Fibroblast of skin of right quadriceps (primary cell): ENCODE measurements at regions not wholly inside any gene's neighbourhood (a gene's known extent, or its start where the extent isn't known, plus 50 kb on each side); places are given as distances from the start of the nearest gene placed in this dataset.
"Not testable (repeated sequence)": the region's sequence is repeated elsewhere in the genome, so short reads cannot be mapped to it uniquely, and the experiment has no call there.

Experiments
- DNase-seq: peaks from one replicate; pipeline ENCODE4 v3.0.0-alpha.2; 2013

- no peak for DNase-seq
Measured at GRCh38 chr20:19835533-19836222, 77.6 kb downstream of the RIN2 start.

DNA sequence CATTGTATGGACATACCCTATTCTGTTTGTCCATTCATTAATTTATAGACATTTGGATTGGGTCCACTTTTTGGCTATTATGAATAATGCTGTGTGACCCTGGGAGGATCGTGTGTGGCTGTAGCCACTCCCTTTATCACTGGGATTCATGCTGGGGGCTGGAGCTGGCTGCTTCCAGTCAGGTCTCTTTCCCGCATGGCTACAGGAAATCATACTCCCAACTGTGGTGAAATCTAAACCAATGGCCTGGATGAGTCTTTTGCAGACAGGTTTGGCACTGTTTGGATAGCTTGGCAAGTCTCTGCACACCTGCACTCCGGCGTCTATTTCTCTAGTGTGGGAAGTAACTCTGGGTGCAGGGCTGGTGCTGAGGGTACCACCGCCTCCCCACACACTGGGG, 80.4 kb downstream of the RIN2 start:
- DNase-seq, result no peak

GRCh38 chr20:19839053-19839452, 81.0 kb downstream of the RIN2 start:
- DNase-seq, result no peak

DNA sequence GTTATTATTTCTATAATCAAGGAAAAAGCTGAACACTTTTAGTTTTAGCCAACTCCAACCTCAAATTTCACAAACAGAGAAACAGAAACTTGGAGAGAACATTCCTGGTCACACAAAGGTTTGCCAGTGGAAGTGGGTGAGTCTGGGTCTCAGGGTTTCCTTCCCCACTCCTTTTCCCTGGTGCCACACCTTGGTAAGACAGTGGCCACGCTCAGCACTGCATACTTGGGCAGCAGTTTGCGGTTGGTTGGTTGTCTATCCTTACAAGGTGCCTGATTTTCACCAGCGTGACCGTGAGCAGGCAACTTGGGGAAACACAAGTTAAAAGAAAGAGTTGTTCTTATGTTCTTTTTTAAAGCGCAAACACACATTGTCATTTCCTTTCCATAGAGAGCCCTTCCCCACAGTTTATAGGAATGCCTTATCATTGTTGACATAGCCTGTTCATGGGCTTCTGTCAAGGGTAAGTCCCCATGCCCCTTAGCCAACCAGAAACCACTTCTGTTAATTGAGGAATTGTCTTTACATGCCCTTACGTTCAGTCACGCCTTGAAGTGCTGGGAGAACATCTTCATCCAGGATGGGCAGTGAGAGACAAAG, 82.2 kb downstream of the RIN2 start:
- no peak for DNase-seq

GRCh38 chr20:19841740-19842139, 83.7 kb downstream of the RIN2 start:
- no peak for DNase-seq

DNA sequence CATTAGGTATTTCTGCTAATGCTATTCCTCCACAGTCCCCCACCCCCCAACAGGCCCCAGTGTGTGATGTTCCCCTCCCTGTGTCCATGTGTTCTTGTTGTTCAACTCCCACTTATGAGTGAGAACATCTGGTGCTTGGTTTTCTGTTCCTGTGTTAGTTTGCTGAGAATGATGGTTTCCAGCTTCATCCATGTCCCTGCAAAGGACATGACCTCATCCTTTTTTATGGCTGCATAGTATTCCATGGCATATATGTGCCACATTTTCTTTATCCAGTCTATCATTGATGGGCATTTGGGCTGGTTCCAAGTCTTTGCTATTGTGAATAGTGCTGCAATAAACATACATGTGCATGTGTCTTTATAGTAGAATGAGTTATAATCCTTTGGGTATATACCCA, 86.8 kb downstream of the RIN2 start:
- DNase-seq, result not testable (repeated sequence)

- no peak for DNase-seq
Measured at GRCh38 chr20:19847383-19847782, 89.3 kb downstream of the RIN2 start.

DNA sequence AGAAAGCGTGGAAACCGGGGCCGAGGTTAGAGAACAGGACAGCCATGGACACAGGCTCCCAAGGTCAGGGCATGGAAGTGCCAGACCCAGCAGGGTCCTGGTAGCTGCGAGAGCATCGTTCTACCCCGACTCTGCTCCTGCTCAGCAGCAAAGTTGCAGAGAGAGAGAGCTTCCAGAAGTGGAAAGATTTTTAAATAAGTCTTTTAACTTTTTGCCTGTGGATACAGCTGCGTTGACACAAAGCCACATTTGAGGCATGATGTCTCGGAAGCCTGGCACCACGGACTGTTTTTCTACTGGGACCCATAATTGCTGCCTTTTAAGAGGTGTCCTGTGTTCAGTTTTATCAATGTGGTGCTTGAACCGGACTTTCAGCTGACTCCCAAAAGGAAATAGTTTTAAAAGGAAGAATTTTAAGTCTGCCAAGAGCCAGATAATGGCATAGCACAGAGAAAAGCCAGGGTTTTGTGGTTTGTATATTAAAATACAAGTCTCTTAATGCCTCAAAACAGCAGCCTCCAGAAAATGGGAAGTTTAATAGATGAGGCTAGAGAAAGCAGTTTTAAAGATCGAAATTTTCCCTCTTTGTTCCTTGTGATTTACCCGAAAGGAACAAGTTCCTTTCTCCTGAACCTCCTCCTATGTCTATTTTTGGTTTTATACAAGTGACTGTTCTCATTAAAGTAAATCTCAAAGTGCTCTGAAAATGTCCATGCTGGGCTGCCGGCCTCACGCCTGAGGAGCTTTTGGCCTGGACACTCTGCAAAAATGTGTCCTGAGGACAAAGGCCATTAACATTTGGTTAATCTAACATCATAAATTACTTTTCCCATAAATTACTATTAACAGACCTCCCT, 91.5 kb downstream of the RIN2 start:
- no peak for DNase-seq

DNA sequence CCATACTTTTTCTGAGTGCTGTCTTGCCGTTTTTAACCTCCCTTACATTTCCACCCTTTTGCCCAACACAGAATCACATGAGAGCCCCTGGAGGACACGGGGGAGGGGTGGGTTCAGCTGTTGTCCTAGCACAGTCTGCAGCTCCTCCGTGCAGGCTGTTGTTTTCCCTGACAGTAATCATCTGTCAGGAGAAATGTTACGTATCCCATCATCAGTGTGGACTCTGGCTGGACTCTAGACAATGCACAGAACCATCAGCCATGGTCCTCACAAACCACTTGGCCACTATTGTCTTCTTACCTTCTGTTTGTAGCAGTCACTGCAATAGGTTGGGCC, 92.1 kb downstream of the RIN2 start:
- DNase-seq, result no peak

DNA sequence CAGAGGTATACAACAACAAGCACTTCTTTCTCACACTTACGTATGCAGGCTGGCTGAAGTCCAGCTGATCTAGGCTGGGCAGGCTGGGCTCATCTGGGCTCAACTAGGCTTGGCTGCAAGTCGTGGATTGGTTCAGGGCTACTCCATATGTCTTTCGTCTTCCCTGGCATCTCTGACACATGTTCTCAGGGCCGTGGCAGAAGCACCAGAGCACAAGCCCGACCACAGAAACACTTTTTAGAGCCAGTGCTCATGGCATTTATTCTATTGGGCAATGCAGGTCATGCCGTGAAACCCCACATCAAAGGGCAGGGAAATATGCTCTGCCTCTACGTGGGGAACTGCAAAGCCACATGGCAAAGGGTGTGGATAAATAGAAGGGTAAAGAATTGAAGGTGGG, 93.8 kb downstream of the RIN2 start:
- no peak for DNase-seq

- no peak for DNase-seq
Measured at GRCh38 chr20:19855416-19855815, 97.4 kb downstream of the RIN2 start.

- peak; percentile 66 for DNase-seq
Measured at GRCh38 chr20:19858466-19859371, 100.7 kb downstream of the RIN2 start.

DNA sequence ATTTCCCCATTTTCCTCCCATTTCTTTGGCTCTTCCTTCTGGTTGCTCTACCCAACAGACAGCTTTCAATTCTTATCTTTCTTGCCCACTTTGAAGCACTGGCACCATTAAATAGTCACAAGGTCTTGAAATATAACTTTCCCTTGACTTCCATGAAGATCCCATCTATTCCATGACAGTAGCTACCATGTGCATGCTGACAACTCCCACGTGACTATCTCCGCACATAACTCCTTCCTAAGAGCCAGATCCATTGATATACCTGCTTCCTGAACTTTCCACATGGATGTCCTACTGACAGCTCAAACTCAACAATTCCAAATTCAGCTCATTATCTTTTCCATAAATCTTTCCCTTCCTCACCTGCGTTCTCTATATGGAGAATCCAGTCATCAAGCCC, 101.4 kb downstream of the RIN2 start:
- no peak for DNase-seq

GRCh38 chr20:19860737-19861136, 102.7 kb downstream of the RIN2 start:
- DNase-seq, result no peak

DNA sequence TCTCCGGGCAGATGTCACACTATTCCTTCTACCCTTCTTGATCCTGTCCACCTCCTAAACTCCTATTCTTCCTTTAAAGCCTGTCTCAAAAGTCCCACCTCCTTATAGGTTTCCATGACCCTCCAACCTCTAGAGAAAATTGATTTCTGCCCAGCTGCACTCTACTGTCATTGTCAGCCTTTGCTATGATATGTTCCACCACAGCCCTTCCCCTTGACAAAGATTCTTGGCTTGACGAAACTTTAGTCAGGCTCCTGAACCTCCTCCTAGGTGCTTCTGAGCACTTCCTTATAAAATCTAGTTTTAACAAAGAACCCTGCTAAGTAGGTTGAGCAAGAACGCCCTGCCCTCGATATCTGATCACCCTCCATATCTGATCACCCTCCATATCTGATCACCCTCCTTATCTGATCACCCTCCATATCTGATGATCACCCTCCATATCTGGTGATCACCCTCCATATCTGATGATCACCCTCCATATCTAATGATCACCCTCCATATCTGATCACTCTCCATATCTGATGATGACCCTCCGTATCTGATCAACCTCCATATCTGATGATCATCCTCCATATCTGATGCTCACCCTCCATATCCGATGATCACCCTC, 103.2 kb downstream of the RIN2 start:
- DNase-seq, result no peak

- peak; percentile 36 for DNase-seq
Measured at GRCh38 chr20:19864130-19864529, 106.1 kb downstream of the RIN2 start.

DNA sequence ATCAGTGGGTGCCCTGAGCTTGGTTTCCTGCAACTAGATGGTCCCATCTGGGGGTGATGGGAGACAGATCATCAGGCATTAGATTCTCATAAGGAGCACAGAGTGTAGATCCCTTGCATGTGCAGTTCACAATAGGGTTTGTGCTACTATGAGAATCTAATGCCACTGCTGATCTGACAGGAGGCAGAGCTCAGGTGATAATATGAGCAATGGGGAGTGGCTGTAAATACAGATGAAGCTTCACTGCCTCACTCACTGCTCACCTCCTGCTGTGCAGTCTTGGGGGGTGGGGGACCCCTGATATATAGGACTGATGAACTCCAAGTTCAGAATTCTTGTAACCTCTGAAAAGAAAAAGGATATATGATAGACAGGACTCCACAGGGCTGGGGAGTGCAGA, 108.0 kb downstream of the RIN2 start:
- DNase-seq, result no peak

GRCh38 chr20:19867074-19867473, 109.0 kb downstream of the RIN2 start:
- peak; percentile 41 for DNase-seq

DNA sequence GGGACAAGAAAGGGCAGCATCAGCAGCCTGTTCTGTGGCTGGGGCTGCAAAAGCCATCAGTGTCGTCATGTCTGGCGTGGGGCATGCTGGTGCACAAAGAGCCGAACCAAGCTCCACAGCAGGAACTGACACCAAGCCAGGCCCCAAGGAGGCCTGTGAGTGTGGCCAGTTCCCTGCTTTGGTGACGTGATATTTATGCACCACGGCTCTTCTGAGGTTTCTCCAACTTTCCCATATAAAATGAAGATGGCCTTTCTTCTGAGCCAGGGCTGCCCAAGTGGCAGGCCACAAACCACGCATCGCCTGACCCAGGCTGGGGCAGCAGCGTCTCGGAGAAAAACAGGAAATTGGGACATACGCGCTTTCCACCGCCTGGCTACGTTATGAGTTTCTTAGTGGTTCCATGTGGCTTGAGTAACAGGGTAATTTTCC, 109.9 kb downstream of the RIN2 start:
- no peak for DNase-seq

GRCh38 chr20:19868441-19868840, 110.4 kb downstream of the RIN2 start:
- DNase-seq, result no peak

GRCh38 chr20:19872001-19872400, 113.9 kb downstream of the RIN2 start:
- DNase-seq, result no peak

- no peak for DNase-seq
Measured at GRCh38 chr20:19874040-19874727, 116.1 kb downstream of the RIN2 start.
